ENCODE measurements at regions not wholly inside any gene's neighbourhood (a gene's known extent, or its start where the extent isn't known, plus 50 kb on each side); places are given as distances from the start of the nearest gene placed in this dataset.
"Not testable (repeated sequence)": the region's sequence is repeated elsewhere in the genome, so short reads cannot be mapped to it uniquely, and the experiment has no call there.

GRCh38 chr4:179164267-179164999, 1722.2 kb upstream of the AGA start:
- DNase-seq = no peak

DNA sequence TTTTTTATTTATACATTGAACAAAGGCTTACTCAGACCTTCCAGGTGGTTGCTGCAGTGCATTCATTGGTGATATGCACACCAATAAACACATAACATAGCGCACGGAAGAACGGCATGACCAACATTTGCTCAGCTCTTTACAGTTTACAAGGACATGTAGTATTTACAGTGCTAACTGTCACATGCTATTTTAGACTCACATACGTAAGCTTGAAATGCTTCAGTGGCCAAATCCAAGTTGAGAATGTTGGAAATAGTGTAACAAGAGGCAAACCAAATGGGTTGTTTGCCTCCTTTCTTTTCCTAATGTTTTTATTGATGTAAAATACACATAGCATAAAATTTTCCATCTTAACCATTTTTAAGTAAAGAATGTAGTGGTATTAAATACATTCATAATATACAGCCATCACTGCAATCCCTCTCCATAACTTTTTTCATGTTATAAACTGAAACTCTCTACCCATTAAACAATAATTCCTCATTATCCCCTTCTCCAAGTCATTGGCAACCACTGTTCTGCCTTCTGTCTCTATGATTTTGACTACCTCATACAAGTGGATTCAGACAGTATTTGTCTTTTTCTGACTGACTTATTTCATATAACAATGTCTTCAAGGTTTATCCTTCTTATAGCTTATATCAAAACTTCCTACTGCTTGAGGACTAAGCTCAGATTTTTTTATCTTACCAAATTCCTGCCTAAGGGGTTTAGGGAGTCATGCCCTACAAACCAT, 1722.9 kb upstream of the AGA start:
- DNase-seq = no peak

GRCh38 chr4:179165862-179166261, 1723.6 kb upstream of the AGA start:
- DNase-seq = no peak

- DNase-seq = not testable (repeated sequence)
Observed at GRCh38 chr4:179170308-179170707, 1728.1 kb upstream of the AGA start.

GRCh38 chr4:179182741-179183140, 1740.5 kb upstream of the AGA start:
- DNase-seq = no peak

- DNase-seq = no peak
Observed at GRCh38 chr4:179195887-179196286, 1753.7 kb upstream of the AGA start.

GRCh38 chr4:179196511-179196910, 1754.3 kb upstream of the AGA start:
- DNase-seq = no peak

DNA sequence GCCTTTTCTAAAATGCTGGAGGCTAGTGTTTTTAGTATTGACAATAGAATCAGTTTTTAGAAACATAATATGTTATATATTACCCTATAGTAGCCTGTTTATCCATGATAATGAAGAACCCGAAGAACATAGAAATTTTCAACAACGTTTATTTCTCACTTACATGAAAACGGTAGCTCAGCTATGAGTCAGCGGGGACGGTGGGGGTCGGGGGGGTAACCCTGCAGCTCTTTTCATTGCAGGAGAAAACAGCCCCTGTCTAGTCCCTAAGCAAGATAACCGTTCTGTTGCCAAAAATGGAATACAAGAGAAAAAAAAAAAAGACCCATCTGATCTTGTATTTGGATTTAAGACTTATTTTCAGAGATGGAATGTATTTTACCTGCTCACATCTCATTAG, 1758.4 kb upstream of the AGA start:
- no peak for DNase-seq

DNA sequence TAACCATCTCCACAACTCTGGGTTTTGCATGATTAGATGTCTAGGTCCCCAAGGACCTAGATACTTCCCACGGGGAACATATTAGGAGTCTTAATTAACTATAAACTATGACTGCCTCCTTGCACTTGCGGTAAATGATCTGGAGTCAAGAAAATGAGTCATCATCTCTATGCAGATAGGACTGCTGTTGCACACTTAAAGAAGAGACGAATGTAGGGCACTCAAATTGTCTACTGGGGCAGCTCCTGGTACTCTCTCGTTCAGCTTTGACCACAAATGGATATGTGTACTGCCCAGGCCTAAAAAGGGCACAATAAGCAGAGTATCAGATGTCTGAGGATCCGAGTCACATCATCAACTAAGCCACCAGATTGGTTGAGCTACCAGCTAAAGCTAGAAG, 1783.4 kb upstream of the AGA start:
- no peak for DNase-seq

GRCh38 chr4:179248821-179249220, 1806.6 kb upstream of the AGA start:
- no peak for DNase-seq

GRCh38 chr4:179268791-179269190, 1826.6 kb upstream of the AGA start:
- peak in 1 of 2 donors; percentile 25 for DNase-seq

DNA sequence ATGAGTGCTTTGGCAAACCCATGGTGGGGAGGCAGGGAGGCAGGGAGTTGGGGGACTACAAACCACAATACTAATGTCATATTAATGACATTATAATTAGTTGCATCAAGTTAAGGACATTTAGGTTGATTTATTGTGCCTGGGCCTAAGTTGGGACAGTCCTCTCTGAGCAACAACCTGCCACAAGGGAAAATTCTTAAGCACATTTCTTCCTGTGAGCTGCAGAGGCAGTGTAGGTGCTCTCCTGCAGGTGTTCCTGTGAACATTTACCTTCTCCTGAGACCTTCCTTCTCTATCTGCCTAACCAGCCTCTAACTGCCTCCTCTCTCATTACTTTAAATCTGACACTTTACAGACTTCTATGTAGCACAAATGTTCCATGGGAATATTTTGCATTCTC, 1830.0 kb upstream of the AGA start:
- no peak for DNase-seq

- DNase-seq = no peak
Observed at GRCh38 chr4:179278647-179279046, 1836.4 kb upstream of the AGA start.

DNA sequence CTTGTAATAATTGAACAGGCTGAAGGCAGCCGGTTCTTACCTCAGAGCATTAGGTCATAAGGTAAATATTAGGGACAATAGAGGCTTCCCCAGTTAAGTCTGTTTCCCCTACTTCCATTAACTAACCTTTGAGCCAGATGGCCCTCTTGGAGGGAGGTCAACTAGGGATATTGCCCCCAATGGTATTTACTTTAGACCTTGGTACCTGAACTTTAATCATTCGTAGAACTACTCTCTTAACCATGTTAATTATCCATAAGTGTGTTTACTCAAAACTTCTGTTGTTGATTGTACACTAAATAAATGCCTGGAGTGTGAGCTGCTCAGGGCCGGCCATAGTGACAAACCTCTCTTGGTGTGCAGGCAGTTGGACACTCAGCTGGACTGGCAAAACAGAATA, 1843.5 kb upstream of the AGA start:
- no peak for DNase-seq

DNA sequence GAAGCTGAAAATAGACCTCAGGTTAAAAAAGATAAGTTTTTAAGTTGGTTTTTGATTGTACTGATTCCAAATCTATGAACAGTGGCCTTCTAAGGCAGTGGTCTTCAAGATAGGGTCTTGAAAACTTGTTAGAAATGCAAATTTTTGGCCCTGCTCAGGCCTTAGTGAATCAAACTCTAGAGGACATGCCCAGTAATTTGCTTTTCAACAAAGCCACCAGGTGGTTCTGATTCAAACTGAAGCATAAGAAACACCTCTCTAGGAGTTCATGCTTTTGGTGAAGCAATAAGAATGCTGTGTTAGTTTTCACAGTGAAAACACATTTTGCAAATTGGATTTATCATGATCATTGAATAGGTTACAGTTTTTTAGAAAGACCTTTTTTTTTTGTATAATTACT, 1849.4 kb upstream of the AGA start:
- no peak for DNase-seq

DNA sequence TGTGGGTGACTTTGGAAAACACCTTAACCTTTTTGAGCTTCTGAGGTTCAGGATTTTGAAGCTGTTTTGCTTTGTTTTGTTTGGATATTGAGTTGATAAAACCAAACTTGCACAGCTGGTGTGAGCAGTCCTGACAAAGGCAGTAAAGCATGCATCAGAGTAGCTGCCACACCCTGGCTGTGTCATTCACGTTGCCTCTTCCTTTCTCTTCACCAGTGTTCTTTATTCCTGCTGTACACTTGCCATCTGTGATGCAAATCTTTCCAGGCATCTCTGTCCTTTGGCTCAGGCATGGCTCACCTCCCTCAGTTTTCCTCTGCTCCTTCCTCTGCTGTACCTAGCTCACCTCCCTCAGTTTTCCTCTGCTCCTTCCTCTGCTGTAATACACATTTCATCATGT, 1850.2 kb upstream of the AGA start:
- DNase-seq = no peak

- DNase-seq = no peak
Observed at GRCh38 chr4:179307297-179308136, 1865.3 kb upstream of the AGA start.

GRCh38 chr4:179313823-179314222, 1871.6 kb upstream of the AGA start:
- DNase-seq = no peak

DNA sequence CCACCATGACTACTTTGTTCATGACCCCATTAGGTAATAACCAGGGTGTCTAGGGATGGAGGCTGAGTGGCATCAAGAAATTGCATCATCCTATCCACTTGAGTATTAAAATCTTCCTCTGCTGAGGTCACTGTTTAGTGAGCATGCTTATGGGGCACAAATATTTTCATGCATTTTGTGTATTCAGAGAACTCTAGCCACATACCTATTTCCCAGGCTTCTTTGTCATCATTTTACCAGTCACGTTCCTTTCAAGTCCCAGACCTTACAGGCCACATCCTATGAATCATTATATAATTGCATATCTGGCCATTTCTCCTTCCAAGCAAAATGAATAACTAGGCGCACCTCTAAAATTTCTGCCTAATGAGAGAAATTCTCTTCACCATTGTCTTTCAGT, 1882.9 kb upstream of the AGA start:
- no peak for DNase-seq

DNA sequence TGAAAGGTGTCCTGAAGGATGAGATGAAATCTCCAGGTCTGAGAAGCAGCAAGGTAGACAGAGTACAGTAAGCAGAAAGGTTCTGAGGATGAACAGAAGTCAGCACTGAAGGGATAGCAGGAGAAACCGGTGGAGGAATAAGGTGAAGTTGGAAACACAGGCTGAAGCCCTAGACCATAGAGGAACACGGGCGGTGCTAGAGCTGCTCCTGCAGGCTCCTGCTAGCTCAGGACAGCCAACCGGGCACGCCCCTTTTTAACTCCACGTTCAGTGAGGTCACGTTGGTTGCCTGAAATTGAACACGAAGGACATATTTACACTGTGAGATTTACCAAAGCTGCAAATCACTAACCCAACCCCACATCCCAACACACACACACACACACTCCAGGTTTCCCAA, 1886.4 kb upstream of the AGA start:
- DNase-seq = no peak

- DNase-seq = no peak
Observed at GRCh38 chr4:179331362-179331761, 1889.1 kb upstream of the AGA start.

DNA sequence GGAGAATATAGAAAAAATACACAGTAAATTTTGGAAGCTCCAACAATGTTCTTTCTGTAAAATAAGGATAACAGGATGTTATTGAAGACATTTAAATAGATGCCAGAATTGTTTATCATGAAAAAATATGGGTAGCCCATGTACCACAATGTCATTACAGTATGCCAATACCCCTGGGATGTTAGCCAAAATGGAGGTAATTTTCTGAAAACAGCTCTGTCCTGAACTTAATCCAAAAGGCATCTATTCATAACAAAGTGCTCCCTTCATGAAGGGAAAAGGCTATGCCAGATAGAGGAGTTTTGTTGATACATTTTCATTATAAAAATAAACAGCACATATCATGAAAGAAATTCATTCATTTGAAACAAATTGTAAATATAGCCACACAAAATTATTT, 1902.6 kb upstream of the AGA start:
- no peak for DNase-seq

DNA sequence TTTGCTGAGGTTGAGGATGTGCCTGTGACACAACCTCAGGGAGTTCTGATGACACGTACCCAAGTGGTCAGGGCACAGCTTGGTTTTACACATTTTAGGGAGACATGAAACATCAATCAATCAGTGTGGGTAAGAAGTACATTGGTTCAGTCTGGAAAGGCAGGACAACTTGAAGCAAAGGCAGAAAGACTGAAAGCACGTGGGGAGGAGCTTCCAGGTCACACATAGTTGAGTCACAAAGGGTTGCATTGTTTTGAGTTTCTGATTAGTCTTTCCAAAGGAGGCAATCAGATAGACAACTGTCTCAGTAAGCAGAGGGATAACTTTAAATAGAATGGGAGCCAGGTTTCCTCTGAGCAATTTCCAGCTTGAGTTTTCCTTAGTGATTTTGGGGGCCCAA, 1910.0 kb upstream of the AGA start:
- no peak for DNase-seq

DNA sequence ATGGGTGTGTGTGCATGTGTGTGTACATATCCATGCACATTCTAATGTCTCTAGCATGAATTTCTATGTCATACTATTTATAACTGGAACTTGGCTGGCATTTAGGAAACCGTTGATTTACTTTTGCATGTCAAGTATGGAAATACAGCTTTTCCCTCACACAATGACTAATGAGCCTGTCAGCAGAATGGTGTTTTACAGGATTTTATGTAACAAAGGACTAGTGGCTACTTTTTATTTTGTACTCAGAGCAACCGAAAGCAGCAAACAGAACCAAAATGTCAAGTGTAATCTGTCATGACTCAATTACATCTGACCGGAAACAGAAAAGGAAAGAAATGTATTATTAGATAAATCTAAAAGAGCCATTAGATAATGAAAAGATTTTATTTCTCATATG, 1911.5 kb upstream of the AGA start:
- no peak for DNase-seq
